HepG2 (cell line): ENCODE measurements at regions not wholly inside any gene's neighbourhood (a gene's known extent, or its start where the extent isn't known, plus 50 kb on each side); places are given as distances from the start of the nearest gene placed in this dataset.

Experiments used
- ATAC-seq: fragments of 200-7000 bp; cut with Tn5 transposase; 3 replicates; pipeline ENCODE4 v1.9.1; 2020; ENCODE audit warnings: mild to moderate bottlenecking, moderate library complexity
- BruUV-seq: library from RNA; stranded (reverse); fragments of 400-500 nt; replicated peaks from 2 replicates; lab custom pipeline; 2021; lab: Mats Ljungman, UMichigan
- CTCF ChIA-PET: fragments of 300-600 bp; formaldehyde crosslinking; extraction: SDS; loops from one replicate; lab custom pipeline; 2021; ENCODE audit warnings: low total read pairs, inconsistent platforms, low intra/inter-chr PET ratio; lab: Yijun Ruan, JAX
- POLR2A ChIA-PET: fragments of 350-600 bp; sonication (Branson Sonifier 250); formaldehyde crosslinking; loops from one replicate; lab custom pipeline; 2020; ENCODE audit warnings: antibody characterized with exemption, inconsistent platforms; lab: Yijun Ruan, JAX
- DNase-seq: peaks from one replicate; pipeline ENCODE4 v3.0.0-alpha.2; 2015; ENCODE audit warnings: low spot score
- FAIRE-seq: peaks from 3 replicates; lab custom pipeline; 2011; peaks lifted over from hg19 to GRCh38; lab: Jason Lieb, UNC
- H2AFZ ChIP-seq: one replicate; pipeline ENCODE4 v1.6.1; 2011; ENCODE audit warnings: low read length, inconsistent platforms
- H3K27ac ChIP-seq: fragments of 300-600 bp; 3 replicates; pipeline ENCODE4 v1.8.0; 2011; ENCODE audit warnings: mixed run types, mild to moderate bottlenecking, mixed read lengths, low read length, inconsistent platforms; ENCODE audit not compliant: insufficient read depth; ENCODE audit errors: extremely low read length
- H3K27me3 ChIP-seq, 2 experiments: fragments of 200-600 bp in 1 of 2; 2 replicates in 1 of 2; 3 replicates in 1 of 2; pipeline versions ENCODE4 v1.6.0 to v1.8.0; 2011; ENCODE audit warnings: low read length in 2 of 2, mild to moderate bottlenecking in 2 of 2, moderate library complexity in 2 of 2, inconsistent platforms in 1 of 2; ENCODE audit not compliant: insufficient read depth in 2 of 2, control insufficient read depth in 1 of 2
- H3K36me3 ChIP-seq, 2 experiments: fragments of 200-600 bp in 1 of 2; replicated peaks in 1 of 2; 2 replicates in 1 of 2; 3 replicates in 1 of 2; pipeline versions ENCODE4 v1.5.1 to v1.8.0; 2011; ENCODE audit warnings: low read length in 2 of 2, inconsistent platforms in 1 of 2; ENCODE audit not compliant: insufficient read depth in 2 of 2, control insufficient read depth in 1 of 2
- H3K4me1 ChIP-seq: 2 replicates; pipeline ENCODE4 v1.5.1; 2012; ENCODE audit warnings: low read length, inconsistent platforms; ENCODE audit not compliant: insufficient read depth
- H3K4me2 ChIP-seq: 2 replicates; pipeline ENCODE4 v1.6.0; 2011; ENCODE audit warnings: low read depth, low read length, inconsistent platforms
- H3K4me3 ChIP-seq, 3 experiments: fragments of 200-600 bp in 1 of 3; sonication (generic), shearing (Covaris generic) in 1 of 3; replicated peaks in 1 of 3; 2 replicates each; pipeline ENCODE4 v1.5.1; 2011 to 2016; ENCODE audit warnings: low read length in 3 of 3, inconsistent platforms in 2 of 3, low read depth in 2 of 3, mild to moderate bottlenecking in 2 of 3, control low read depth in 1 of 3, mixed read lengths in 1 of 3; ENCODE audit not compliant: insufficient read depth in 1 of 3
- H3K79me2 ChIP-seq: one replicate; pipeline ENCODE4 v1.6.1; 2011; ENCODE audit warnings: low read length, inconsistent platforms; ENCODE audit not compliant: insufficient read depth
- H3K9ac ChIP-seq: 2 replicates; pipeline ENCODE4 v1.6.0; 2011; ENCODE audit warnings: mild to moderate bottlenecking, low read depth, low read length, inconsistent platforms; ENCODE audit not compliant: insufficient read depth
- H3K9me3 ChIP-seq: 2 replicates; pipeline ENCODE4 v1.5.1; 2012; ENCODE audit warnings: mild to moderate bottlenecking, low read length
- H4K20me1 ChIP-seq: 2 replicates; pipeline ENCODE4 v1.6.0; 2011; ENCODE audit warnings: inconsistent platforms, mild to moderate bottlenecking, low read length, moderate library complexity; ENCODE audit not compliant: insufficient read depth
- DNMT1 ChIP-seq: sonication (generic); formaldehyde crosslinking; IDR thresholded peaks from 2 replicates; pipeline ENCODE4 v1.5.1; 2020; ENCODE audit warnings: mild to moderate bottlenecking, missing genetic modification reagents
- DNMT3B ChIP-seq: conservative IDR thresholded peaks from 2 replicates; pipeline ENCODE4 v1.6.1; 2016; ENCODE audit warnings: missing biosample characterization, control low read depth
- EZH2 ChIP-seq: conservative IDR thresholded peaks from 2 replicates; pipeline ENCODE4 v1.6.1; 2012; ENCODE audit warnings: mild to moderate bottlenecking, low read depth, low read length, moderate library complexity
- MTF2 ChIP-seq: sonication (generic); formaldehyde crosslinking; IDR thresholded peaks from 2 replicates; pipeline ENCODE4 v1.5.0; 2020; ENCODE audit warnings: missing genetic modification reagents, borderline replicate concordance
- PPARG ChIP-seq: conservative IDR thresholded peaks from 2 replicates; pipeline ENCODE4 v1.6.1; 2016; ENCODE audit warnings: missing biosample characterization, missing genetic modification reagents
- RAD51 ChIP-seq: fragments of 450-650 bp; IDR thresholded peaks from 2 replicates; pipeline ENCODE4 v1.6.1; 2016; ENCODE audit warnings: borderline replicate concordance
- SIN3B ChIP-seq: fragments of 150-350 bp; IDR thresholded peaks from 2 replicates; pipeline ENCODE4 v1.6.1; 2014; ENCODE audit warnings: low read length
- ZBTB8A ChIP-seq: sonication (generic); formaldehyde crosslinking; IDR thresholded peaks from 2 replicates; pipeline ENCODE4 v1.4.0; 2020; ENCODE audit warnings: mild to moderate bottlenecking, low read depth, missing genetic modification reagents, borderline replicate concordance
- ZNF180 ChIP-seq: sonication (generic); formaldehyde crosslinking; IDR thresholded peaks from 2 replicates; pipeline ENCODE4 v1.4.0; 2020; ENCODE audit warnings: low read depth, missing genetic modification reagents, borderline replicate concordance
- ZNF782 ChIP-seq: sonication (generic); formaldehyde crosslinking; IDR thresholded peaks from 2 replicates; pipeline ENCODE4 v1.4.0; 2020; ENCODE audit warnings: missing genetic modification reagents, mild to moderate bottlenecking, borderline replicate concordance
- WGBS: methylation state at CpG from one replicate; pipeline ENCODE4 v1.1.6; 2017; ENCODE audit warnings: low lambda C conversion rate; 5-methylcytosine and 5-hydroxymethylcytosine counted together
- in situ Hi-C: cut with HindIII; loops from 2 replicates; pipeline ENCODE4 v1.10.0; 2017; ENCODE audit warnings: low pct_unique_long_range_greater_than_20kb; ENCODE audit not compliant: extremely low pct_ligation_motif_present
- intact Hi-C: fragments of 100-400 bp; cut with micrococcal nuclease; formaldehyde crosslinking; loops from one replicate; pipeline ENCODE4 v1.10.0; 2022; ENCODE audit not compliant: unreplicated experiment
- TF ChIP-seq, protein P1 (sequence below): sonication (generic); formaldehyde crosslinking; IDR thresholded peaks from 2 replicates; pipeline ENCODE4 v1.5.0; 2020; ENCODE audit warnings: mild to moderate bottlenecking, missing genetic modification reagents

DNA sequence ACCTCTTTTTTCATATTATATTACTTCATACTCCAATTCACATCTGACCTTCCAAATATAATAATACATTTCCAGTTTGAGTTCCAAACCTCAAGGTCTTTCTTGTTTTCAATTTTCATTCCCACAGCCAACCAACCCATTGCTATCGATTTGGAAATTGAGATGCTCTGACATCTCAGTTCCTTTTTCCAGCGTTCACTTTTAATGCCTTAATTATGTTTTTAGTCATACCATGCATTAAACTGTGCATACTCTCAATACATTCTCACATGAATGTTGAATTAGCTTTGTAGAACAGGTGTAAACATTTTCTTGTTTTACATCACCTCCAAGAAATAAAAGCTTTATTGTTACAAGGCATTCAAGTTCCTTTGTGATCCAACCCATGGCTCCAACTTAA is 294.2 kb upstream of the ANO3 start:
- Histone ChIP-seq H2AFZ (no peak overlapping the region), H3K27ac (no peak overlapping the region), H3K79me2 (no peaks in the 10 kb centered on the region), H3K9me3 (no peaks in the 10 kb centered on the region), H3K4me3 (no peak overlapping the region), H3K36me3 (no peaks in the 10 kb centered on the region), H3K4me2 (no peak overlapping the region), H3K9ac (no peak overlapping the region), H3K27me3 (no peaks in the 10 kb centered on the region), H3K4me1 (no peaks in the 10 kb centered on the region), H4K20me1 (no peaks in the 10 kb centered on the region)
- DNase-seq: no peak
- 0% methylated on average over 2 of the region's 2 CpGs for WGBS
- ATAC-seq: no peak
- in situ Hi-C loops: no loop called here
- TF ChIP-seq PPARG (no peak), DNMT1 (CRISPR knock-in tag) (no peak), SIN3B (no peak), ZNF782 (CRISPR knock-in tag) (no peak), DNMT3B (no peak), EZH2 (no peak), ZNF180 (CRISPR knock-in tag) (no peak), MTF2 (CRISPR knock-in tag) (no peak), RAD51 (no peak), ZBTB8A (CRISPR knock-in tag) (no peak)
- TF ChIP-seq, protein P1, sequence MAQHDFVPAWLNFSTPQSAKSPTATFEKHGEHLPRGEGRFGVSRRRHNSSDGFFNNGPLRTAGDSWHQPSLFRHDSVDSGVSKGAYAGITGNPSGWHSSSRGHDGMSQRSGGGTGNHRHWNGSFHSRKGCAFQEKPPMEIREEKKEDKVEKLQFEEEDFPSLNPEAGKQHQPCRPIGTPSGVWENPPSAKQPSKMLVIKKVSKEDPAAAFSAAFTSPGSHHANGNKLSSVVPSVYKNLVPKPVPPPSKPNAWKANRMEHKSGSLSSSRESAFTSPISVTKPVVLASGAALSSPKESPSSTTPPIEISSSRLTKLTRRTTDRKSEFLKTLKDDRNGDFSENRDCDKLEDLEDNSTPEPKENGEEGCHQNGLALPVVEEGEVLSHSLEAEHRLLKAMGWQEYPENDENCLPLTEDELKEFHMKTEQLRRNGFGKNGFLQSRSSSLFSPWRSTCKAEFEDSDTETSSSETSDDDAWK (CRISPR knock-in tag): no peak
- ChIA-PET CTCF (no interaction called here), POLR2A (no interaction called here)
- BruUV-seq: no TSS peak
- intact Hi-C loops: no loop called here
- no peak for FAIRE-seq
